Vagina (tissue), 2 donors: ENCODE measurements at regions not wholly inside any gene's neighbourhood (a gene's known extent, or its start where the extent isn't known, plus 50 kb on each side); places are given as distances from the start of the nearest gene placed in this dataset.

Source experiments
- POLR2A ChIP-seq, 2 donors: fragments of 450-650 bp; IDR thresholded peaks; one replicate each; pipeline ENCODE4 v1.6.1; 2017; ENCODE audit warnings: antibody characterized with exemption in 2 of 2, mild to moderate bottlenecking in 2 of 2, moderate library complexity in 2 of 2
- POLR2AphosphoS5 ChIP-seq, 2 donors: sonication (generic); formaldehyde crosslinking; IDR thresholded peaks; one replicate each; pipeline ENCODE4 v1.9.0; 2017; ENCODE audit warnings: antibody characterized with exemption in 2 of 2, mild to moderate bottlenecking in 2 of 2, low read depth in 1 of 2; ENCODE audit not compliant: insufficient read depth in 1 of 2
- TF ChIP-seq, protein P1 (sequence below), 3 experiments: fragments of 450-650 bp in 2 of 3; fragments of 200-600 bp in 1 of 3; sonication (generic) in 1 of 3; IDR thresholded peaks; one replicate each; pipeline ENCODE4 v1.5.1; 2017 to 2019; ENCODE audit warnings: antibody characterized with exemption in 3 of 3, mild to moderate bottlenecking in 2 of 3, moderate library complexity in 2 of 3

DNA sequence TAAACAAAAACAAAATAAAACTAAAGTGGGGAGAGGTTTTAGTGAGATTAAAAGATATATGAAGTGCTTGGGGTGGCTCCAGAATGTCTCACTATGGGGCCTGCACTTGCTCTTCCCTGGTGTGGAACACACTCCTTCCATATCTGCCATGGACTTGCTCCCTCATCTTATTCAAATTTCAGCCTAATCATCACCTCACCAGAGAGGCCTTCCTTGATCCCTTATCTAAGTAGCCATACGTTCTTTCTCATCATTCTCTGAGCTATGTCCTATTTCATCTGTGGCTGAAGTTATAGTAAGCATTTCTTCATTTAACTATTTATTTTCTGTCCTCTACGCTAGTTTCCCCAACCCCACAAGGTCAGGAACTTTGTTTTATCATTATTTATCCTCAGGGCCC, 511.7 kb downstream of the NTRK3 start:
- TF ChIP-seq, protein P1, sequence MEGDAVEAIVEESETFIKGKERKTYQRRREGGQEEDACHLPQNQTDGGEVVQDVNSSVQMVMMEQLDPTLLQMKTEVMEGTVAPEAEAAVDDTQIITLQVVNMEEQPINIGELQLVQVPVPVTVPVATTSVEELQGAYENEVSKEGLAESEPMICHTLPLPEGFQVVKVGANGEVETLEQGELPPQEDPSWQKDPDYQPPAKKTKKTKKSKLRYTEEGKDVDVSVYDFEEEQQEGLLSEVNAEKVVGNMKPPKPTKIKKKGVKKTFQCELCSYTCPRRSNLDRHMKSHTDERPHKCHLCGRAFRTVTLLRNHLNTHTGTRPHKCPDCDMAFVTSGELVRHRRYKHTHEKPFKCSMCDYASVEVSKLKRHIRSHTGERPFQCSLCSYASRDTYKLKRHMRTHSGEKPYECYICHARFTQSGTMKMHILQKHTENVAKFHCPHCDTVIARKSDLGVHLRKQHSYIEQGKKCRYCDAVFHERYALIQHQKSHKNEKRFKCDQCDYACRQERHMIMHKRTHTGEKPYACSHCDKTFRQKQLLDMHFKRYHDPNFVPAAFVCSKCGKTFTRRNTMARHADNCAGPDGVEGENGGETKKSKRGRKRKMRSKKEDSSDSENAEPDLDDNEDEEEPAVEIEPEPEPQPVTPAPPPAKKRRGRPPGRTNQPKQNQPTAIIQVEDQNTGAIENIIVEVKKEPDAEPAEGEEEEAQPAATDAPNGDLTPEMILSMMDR (IDR thresholded peaks at IDR 0.05) = no peak
- TF ChIP-seq POLR2AphosphoS5 (IDR thresholded peaks at IDR 0.05; ENCODE audit: insufficient read depth in 1 of 2, low read depth in 1 of 2) = no peak
- TF ChIP-seq POLR2A (IDR thresholded peaks at IDR 0.05) = no peak
